Trophoblast cell (in vitro differentiated cells and primary cell): ENCODE measurements at regions not wholly inside any gene's neighbourhood (a gene's known extent, or its start where the extent isn't known, plus 50 kb on each side); places are given as distances from the start of the nearest gene placed in this dataset.

Experiments
- DNase-seq, 2 donors: peaks; one replicate each; pipeline ENCODE4 v3.0.0-alpha.2; 2016
- H2AFZ ChIP-seq: 2 replicates; pipeline ENCODE4 v1.6.1; 2013; ENCODE audit warnings: low read length, moderate library complexity, mild to moderate bottlenecking; ENCODE audit not compliant: insufficient read depth, poor library complexity
- H2AK5ac ChIP-seq: 2 replicates; pipeline ENCODE4 v1.6.1; 2013; ENCODE audit warnings: mild to moderate bottlenecking, low read length
- H2BK120ac ChIP-seq: 2 replicates; pipeline ENCODE4 v1.6.1; 2013; ENCODE audit warnings: low read length, mild to moderate bottlenecking, moderate library complexity; ENCODE audit not compliant: insufficient read depth, poor library complexity
- H2BK12ac ChIP-seq: 2 replicates; pipeline ENCODE4 v1.6.1; 2013; ENCODE audit warnings: mild to moderate bottlenecking, low read length, moderate library complexity
- H2BK5ac ChIP-seq: 2 replicates; pipeline ENCODE4 v1.6.1; 2013; ENCODE audit warnings: low read length, low read depth, moderate library complexity, mild to moderate bottlenecking; ENCODE audit not compliant: poor library complexity
- H3K14ac ChIP-seq: 2 replicates; pipeline ENCODE4 v1.6.1; 2013; ENCODE audit warnings: mild to moderate bottlenecking, low read length
- H3K18ac ChIP-seq: 2 replicates; pipeline ENCODE4 v1.6.1; 2013; ENCODE audit warnings: mild to moderate bottlenecking, low read length
- H3K23ac ChIP-seq: 2 replicates; pipeline ENCODE4 v1.6.1; 2013; ENCODE audit warnings: low read length
- H3K27ac ChIP-seq: 2 replicates; pipeline ENCODE4 v1.5.1; 2013; ENCODE audit warnings: low read depth, mild to moderate bottlenecking, inconsistent platforms, low read length, moderate library complexity
- H3K27me3 ChIP-seq: 2 replicates; pipeline ENCODE4 v1.6.1; 2013; ENCODE audit warnings: inconsistent platforms, mild to moderate bottlenecking, low read length, moderate library complexity; ENCODE audit not compliant: insufficient read depth
- H3K36me3 ChIP-seq, 2 experiments: 1 replicate in 1 of 2; 2 replicates in 1 of 2; pipeline ENCODE4 v1.6.1; 2013; ENCODE audit warnings: low read length in 2 of 2, mild to moderate bottlenecking in 2 of 2, moderate library complexity in 1 of 2; ENCODE audit not compliant: insufficient read depth in 2 of 2, control insufficient read depth in 1 of 2
- H3K4ac ChIP-seq: 2 replicates; pipeline ENCODE4 v1.6.1; 2013; ENCODE audit warnings: low read depth, mild to moderate bottlenecking, low read length, moderate library complexity
- H3K4me1 ChIP-seq, 2 experiments: 1 replicate in 1 of 2; 2 replicates in 1 of 2; pipeline ENCODE4 v1.6.1; 2013; ENCODE audit warnings: low read length in 2 of 2, mild to moderate bottlenecking in 2 of 2, moderate library complexity in 1 of 2; ENCODE audit not compliant: insufficient read depth in 2 of 2, control insufficient read depth in 1 of 2
- H3K4me2 ChIP-seq: 2 replicates; pipeline ENCODE4 v1.6.1; 2013; ENCODE audit warnings: inconsistent platforms, mild to moderate bottlenecking, low read length, moderate library complexity
- H3K4me3 ChIP-seq: 2 replicates; pipeline ENCODE4 v1.5.1; 2013; ENCODE audit warnings: mild to moderate bottlenecking, low read depth, low read length, inconsistent platforms
- H3K79me1 ChIP-seq: one replicate; pipeline ENCODE4 v1.6.1; 2013; ENCODE audit warnings: low read length
- H3K79me2 ChIP-seq: 2 replicates; pipeline ENCODE4 v1.6.1; 2013; ENCODE audit warnings: low read length, mild to moderate bottlenecking; ENCODE audit not compliant: control insufficient read depth, insufficient read depth, poor library complexity
- H3K9ac ChIP-seq: 2 replicates; pipeline ENCODE4 v1.6.1; 2013; ENCODE audit warnings: mild to moderate bottlenecking, low read length
- H3K9me3 ChIP-seq: 2 replicates; pipeline ENCODE4 v1.6.1; 2013; ENCODE audit warnings: low read depth, mild to moderate bottlenecking, control low read depth, inconsistent platforms, low read length; ENCODE audit not compliant: insufficient read depth
- H4K12ac ChIP-seq: 2 replicates; pipeline ENCODE4 v1.6.1; 2013; ENCODE audit warnings: low read depth, mild to moderate bottlenecking, low read length, moderate library complexity
- H4K8ac ChIP-seq: 2 replicates; pipeline ENCODE4 v1.6.1; 2013; ENCODE audit warnings: low read depth, mild to moderate bottlenecking, low read length, moderate library complexity
- H4K91ac ChIP-seq: one replicate; pipeline ENCODE4 v1.6.1; 2013; ENCODE audit warnings: low read depth, mild to moderate bottlenecking, low read length, moderate library complexity
- WGBS: extraction: QIAGEN DNeasy Blood & Tissue Kit; methylation state at CpG from one replicate; pipeline ENCODE4 v1.1.7; 2013; ENCODE audit warnings: missing lambda C conversion rate; ENCODE audit not compliant: insufficient read length, insufficient coverage; ENCODE audit errors: extremely low coverage; 5-methylcytosine and 5-hydroxymethylcytosine counted together

- no peak overlapping the region for H3K4me3 ChIP-seq
- H3K18ac ChIP-seq, result no peak overlapping the region
- no peak overlapping the region for H2BK120ac ChIP-seq
- H3K9me3 ChIP-seq, result no peaks in the 10 kb centered on the region
- H4K12ac ChIP-seq, result no peak overlapping the region
- no peak overlapping the region for H2BK5ac ChIP-seq
- H4K8ac ChIP-seq, result no peak overlapping the region
- no peak overlapping the region for H2AFZ ChIP-seq
- no peak overlapping the region for H2BK12ac ChIP-seq
- no peaks in the 10 kb centered on the region for H3K27me3 ChIP-seq
- no peak overlapping the region for H3K23ac ChIP-seq
- no peak overlapping the region for H3K27ac ChIP-seq
- H3K79me1 ChIP-seq, result peaks cover 1% of the 10 kb centered on the region
- H3K14ac ChIP-seq, result no peak overlapping the region
- H3K4me1 ChIP-seq, result peaks cover 0 to 3% of the 10 kb centered on the region in 2 experiments
- no CpG with 5 or more reads among the region's 3 CpGs for WGBS
- H3K9ac ChIP-seq, result no peak overlapping the region
- DNase-seq, result no peak
- H3K79me2 ChIP-seq, result no peaks in the 10 kb centered on the region
- no peak overlapping the region for H2AK5ac ChIP-seq
- H3K36me3 ChIP-seq, result no peaks in the 10 kb centered on the region
- no peak overlapping the region for H3K4ac ChIP-seq
- H3K4me2 ChIP-seq, result no peak overlapping the region
- H4K91ac ChIP-seq, result no peak overlapping the region
Measured at GRCh38 chr7:121488111-121488650, 92.1 kb upstream of the FAM3C start.

GRCh38 chr7:121486590-121486989 is 90.5 kb upstream of the FAM3C start:
- Histone ChIP-seq H3K14ac (no peak overlapping the region), H2BK12ac (no peak overlapping the region), H3K9me3 (no peaks in the 10 kb centered on the region), H3K4me1 (peaks cover 0 to 3% of the 10 kb centered on the region in 2 experiments), H2BK5ac (no peak overlapping the region), H3K79me2 (no peaks in the 10 kb centered on the region), H3K9ac (no peak overlapping the region), H2BK120ac (no peak overlapping the region), H3K27me3 (no peaks in the 10 kb centered on the region), H3K4me2 (no peak overlapping the region), H4K8ac (no peak overlapping the region), H2AFZ (no peak overlapping the region), H3K4ac (no peak overlapping the region), H3K36me3 (no peaks in the 10 kb centered on the region), H4K12ac (no peak overlapping the region), H3K18ac (no peak overlapping the region), H3K23ac (no peak overlapping the region), H3K4me3 (no peak overlapping the region), H2AK5ac (no peak overlapping the region), H4K91ac (no peak overlapping the region), H3K27ac (no peak overlapping the region), H3K79me1 (peaks cover 1% of the 10 kb centered on the region)
- peak; percentile 24 to 86 for DNase-seq
- WGBS, result no CpG with 5 or more reads among the region's 1 CpG

- Histone ChIP-seq H3K14ac (no peak overlapping the region), H2AFZ (no peak overlapping the region), H3K9ac (no peak overlapping the region), H3K4me3 (no peak overlapping the region), H4K91ac (peak overlapping the region; percentile 16), H3K36me3 (no peaks in the 10 kb centered on the region), H3K27ac (no peak overlapping the region), H3K4me1 (peaks cover 0 to 7% of the 10 kb centered on the region in 2 experiments), H3K79me1 (peaks cover 5% of the 10 kb centered on the region), H2BK12ac (peak overlapping the region; percentile 11), H2BK5ac (no peak overlapping the region), H4K8ac (no peak overlapping the region), H3K79me2 (no peaks in the 10 kb centered on the region), H3K18ac (no peak overlapping the region), H2BK120ac (peak overlapping the region; percentile 6), H3K4ac (no peak overlapping the region), H3K23ac (no peak overlapping the region), H3K27me3 (no peaks in the 10 kb centered on the region), H2AK5ac (no peak overlapping the region), H3K4me2 (no peak overlapping the region), H3K9me3 (no peaks in the 10 kb centered on the region), H4K12ac (no peak overlapping the region)
- no CpG with 5 or more reads among the region's 7 CpGs for WGBS
- peak; percentile 70 to 93 for DNase-seq
Measured at GRCh38 chr7:121485467-121486243, 89.5 kb upstream of the FAM3C start.

GRCh38 chr7:121484089-121484763 is 88.1 kb upstream of the FAM3C start:
- Histone ChIP-seq H2BK120ac (no peak overlapping the region), H3K79me2 (no peaks in the 10 kb centered on the region), H3K23ac (no peak overlapping the region), H3K9ac (no peak overlapping the region), H4K91ac (no peak overlapping the region), H3K4me1 (peaks cover 0 to 10% of the 10 kb centered on the region in 2 experiments), H3K36me3 (no peaks in the 10 kb centered on the region), H3K4me2 (no peak overlapping the region), H3K14ac (no peak overlapping the region), H3K18ac (no peak overlapping the region), H3K9me3 (no peaks in the 10 kb centered on the region), H2BK12ac (no peak overlapping the region), H2AFZ (no peak overlapping the region), H2AK5ac (no peak overlapping the region), H3K79me1 (peaks cover 6% of the 10 kb centered on the region), H3K27ac (no peak overlapping the region), H4K12ac (no peak overlapping the region), H2BK5ac (no peak overlapping the region), H3K4me3 (no peak overlapping the region), H3K4ac (no peak overlapping the region), H3K27me3 (no peaks in the 10 kb centered on the region), H4K8ac (no peak overlapping the region)
- WGBS, result 100% methylated on average over 1 of the region's 2 CpGs
- DNase-seq, result no peak
